ENCODE measurements at regions not wholly inside any gene's neighbourhood (a gene's known extent, or its start where the extent isn't known, plus 50 kb on each side); places are given as distances from the start of the nearest gene placed in this dataset.

- peak; percentile 7 for DNase-seq
Observed at GRCh38 chr6:79762370-79762769, 131.2 kb downstream of the SH3BGRL2 start.

- no peak for DNase-seq
Observed at GRCh38 chr6:79756496-79756895, 125.4 kb downstream of the SH3BGRL2 start.

GRCh38 chr6:79755967-79756366, 124.8 kb downstream of the SH3BGRL2 start:
- no peak for DNase-seq

All from hematopoietic multipotent progenitor cell treated with erythropoietin and hydrocortisone succinate and interleukin-3 and kit ligand, for 8 days (in vitro differentiated cells).